ENCODE measurements at regions not wholly inside any gene's neighbourhood (a gene's known extent, or its start where the extent isn't known, plus 50 kb on each side); places are given as distances from the start of the nearest gene placed in this dataset.

DNA sequence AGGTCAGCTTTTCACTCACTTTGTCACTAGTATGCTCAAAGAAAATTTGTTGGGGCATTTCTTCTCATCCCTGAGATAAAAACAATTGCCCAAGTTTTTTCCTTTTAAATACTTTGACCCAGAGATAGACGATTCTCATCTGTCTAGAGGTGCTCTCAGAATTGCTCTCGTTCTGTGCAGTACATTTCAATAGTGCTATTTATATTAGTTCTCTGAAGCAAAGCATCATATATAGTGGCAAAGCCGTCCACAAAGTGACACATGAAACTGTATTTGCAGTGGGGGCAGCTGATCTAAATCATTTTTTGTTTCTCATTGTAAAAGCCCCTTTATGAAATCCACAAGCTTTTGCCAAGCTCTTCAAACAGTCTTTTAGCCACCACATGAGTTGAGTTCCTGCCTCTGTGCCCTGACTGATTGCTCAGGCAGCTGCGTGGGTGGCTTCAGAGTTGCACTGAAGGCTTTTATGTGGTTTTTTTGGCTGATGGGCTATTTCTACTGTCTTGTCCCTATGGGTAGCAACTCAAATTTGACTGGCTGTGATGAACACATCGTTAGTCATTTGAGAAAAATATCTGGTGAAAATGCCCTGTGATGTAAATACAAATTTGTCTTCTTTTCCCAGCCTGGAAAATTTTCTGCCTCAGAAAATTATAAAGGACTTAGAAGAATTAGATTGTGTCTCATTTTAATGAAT lies 119.1 kb upstream of the OTUD4 start:
- TF ChIP-seq EZH2phosphoT487 (IDR thresholded peaks at IDR 0.05; ENCODE audit: borderline replicate concordance, low read length) (no peak), EZH2 (IDR thresholded peaks at IDR 0.05; ENCODE audit: low read length, unreplicated experiment) (no peak)
- TF ChIP-seq, protein P1, sequence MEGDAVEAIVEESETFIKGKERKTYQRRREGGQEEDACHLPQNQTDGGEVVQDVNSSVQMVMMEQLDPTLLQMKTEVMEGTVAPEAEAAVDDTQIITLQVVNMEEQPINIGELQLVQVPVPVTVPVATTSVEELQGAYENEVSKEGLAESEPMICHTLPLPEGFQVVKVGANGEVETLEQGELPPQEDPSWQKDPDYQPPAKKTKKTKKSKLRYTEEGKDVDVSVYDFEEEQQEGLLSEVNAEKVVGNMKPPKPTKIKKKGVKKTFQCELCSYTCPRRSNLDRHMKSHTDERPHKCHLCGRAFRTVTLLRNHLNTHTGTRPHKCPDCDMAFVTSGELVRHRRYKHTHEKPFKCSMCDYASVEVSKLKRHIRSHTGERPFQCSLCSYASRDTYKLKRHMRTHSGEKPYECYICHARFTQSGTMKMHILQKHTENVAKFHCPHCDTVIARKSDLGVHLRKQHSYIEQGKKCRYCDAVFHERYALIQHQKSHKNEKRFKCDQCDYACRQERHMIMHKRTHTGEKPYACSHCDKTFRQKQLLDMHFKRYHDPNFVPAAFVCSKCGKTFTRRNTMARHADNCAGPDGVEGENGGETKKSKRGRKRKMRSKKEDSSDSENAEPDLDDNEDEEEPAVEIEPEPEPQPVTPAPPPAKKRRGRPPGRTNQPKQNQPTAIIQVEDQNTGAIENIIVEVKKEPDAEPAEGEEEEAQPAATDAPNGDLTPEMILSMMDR (conservative IDR thresholded peaks at IDR 0.05; ENCODE audit: low read depth, low read length) = no peak
- DNase-seq (peak; percentile 93), ATAC-seq (peak; percentile 82)
- H3F3A ChIP-seq (ENCODE audit: low read length, unreplicated experiment) = no peaks in the 10 kb centered on the region
- peak overlapping the region; percentile 36; the same call in 1 of the 2 replicates for H3K4me3 ChIP-seq (ENCODE audit: low read length)
- H3K79me2 ChIP-seq (ENCODE audit: low read length) = no peaks in the 10 kb centered on the region
- peak overlapping the region; percentile 84 for H3K27ac ChIP-seq (ENCODE audit: low read length)
- no peaks in the 10 kb centered on the region for H3K36me3 ChIP-seq (ENCODE audit: low read depth, low read length)
- POLR2A ChIA-PET (ENCODE audit: unreplicated experiment) = no interaction called here
- BruUV-seq (replicated peaks) = no TSS peak
- H3K9ac ChIP-seq (ENCODE audit: low read length) = peak overlapping the region; percentile 36
- intact Hi-C loops (cut with micrococcal nuclease) = no loop called here
- no peaks in the 10 kb centered on the region for H4K20me1 ChIP-seq (ENCODE audit: low read length)
- peaks cover 33% of the 10 kb centered on the region for H3K4me1 ChIP-seq (ENCODE audit: insufficient read depth, low read length)
- H3K9me3 ChIP-seq (ENCODE audit: low read length) = no peaks in the 10 kb centered on the region
- no peaks in the 10 kb centered on the region for H3K27me3 ChIP-seq (ENCODE audit: low read length)
- peak overlapping the region; percentile 57 for H3K4me2 ChIP-seq (ENCODE audit: low read length)
- CTCF ChIA-PET = no interaction called here
- H3K9me2 ChIP-seq (replicated peaks; ENCODE audit: low read length) = no peaks in the 10 kb centered on the region
- peak overlapping the region; percentile 2; the same call in 1 of the 2 replicates for H2AFZ ChIP-seq (ENCODE audit: low read length)

DNA sequence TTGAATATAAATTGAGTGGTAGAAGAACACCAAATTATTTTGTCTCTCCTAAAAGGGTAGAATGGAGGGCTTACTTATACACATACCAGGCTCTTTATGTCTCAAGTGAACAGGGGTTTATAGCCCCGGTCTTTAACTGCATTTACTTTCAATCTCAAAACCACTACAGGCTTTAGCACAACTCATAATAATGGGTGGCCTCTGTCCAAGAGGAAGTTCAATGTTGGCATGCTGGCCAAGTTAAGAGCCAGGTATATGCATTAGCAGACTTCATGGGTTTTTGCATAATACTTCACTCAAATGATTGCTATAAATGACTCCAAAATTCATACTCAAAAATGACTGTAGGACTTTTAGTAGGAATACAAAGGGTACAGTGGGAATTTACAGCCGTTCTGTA lies 118.5 kb upstream of the OTUD4 start:
- H2AFZ ChIP-seq (ENCODE audit: low read length) = peak overlapping the region; percentile 2; the same call in 1 of the 2 replicates

More for the DNA sequence above, 118.5 kb upstream of the OTUD4 start:
- H3K9me2 ChIP-seq (replicated peaks; ENCODE audit: low read length) = no peaks in the 10 kb centered on the region
- DNase-seq = peak; percentile 62
- H3K4me3 ChIP-seq (ENCODE audit: low read length) = peak overlapping the region; percentile 36; the same call in 1 of the 2 replicates
- H3K4me2 ChIP-seq (ENCODE audit: low read length) = peak overlapping the region; percentile 57
- no TSS peak for BruUV-seq (replicated peaks)
- intact Hi-C loops (cut with micrococcal nuclease) = no loop called here
- no peak for TF ChIP-seq EZH2phosphoT487 (IDR thresholded peaks at IDR 0.05; ENCODE audit: borderline replicate concordance, low read length)
- TF ChIP-seq, protein P1 (conservative IDR thresholded peaks at IDR 0.05; ENCODE audit: low read depth, low read length) = no peak
- no peak for TF ChIP-seq EZH2 (IDR thresholded peaks at IDR 0.05; ENCODE audit: low read length, unreplicated experiment)
- ChIA-PET CTCF (no interaction called here), POLR2A (ENCODE audit: unreplicated experiment) (no interaction called here)
- no peaks in the 10 kb centered on the region for H3K9me3 ChIP-seq (ENCODE audit: low read length)
- peak; percentile 65 for ATAC-seq
- H3K36me3 ChIP-seq (ENCODE audit: low read depth, low read length) = no peaks in the 10 kb centered on the region
- no peaks in the 10 kb centered on the region for H3K79me2 ChIP-seq (ENCODE audit: low read length)
- H4K20me1 ChIP-seq (ENCODE audit: low read length) = no peaks in the 10 kb centered on the region
- no peaks in the 10 kb centered on the region for H3K27me3 ChIP-seq (ENCODE audit: low read length)
- H3F3A ChIP-seq (ENCODE audit: low read length, unreplicated experiment) = no peaks in the 10 kb centered on the region
- H3K9ac ChIP-seq (ENCODE audit: low read length) = peak overlapping the region; percentile 36
- H3K4me1 ChIP-seq (ENCODE audit: insufficient read depth, low read length) = peaks cover 33% of the 10 kb centered on the region
- H3K27ac ChIP-seq (ENCODE audit: low read length) = peak overlapping the region; percentile 84

All from PC-3 (cell line).